ENCODE measurements at regions not wholly inside any gene's neighbourhood (a gene's known extent, or its start where the extent isn't known, plus 50 kb on each side); places are given as distances from the start of the nearest gene placed in this dataset.

DNA sequence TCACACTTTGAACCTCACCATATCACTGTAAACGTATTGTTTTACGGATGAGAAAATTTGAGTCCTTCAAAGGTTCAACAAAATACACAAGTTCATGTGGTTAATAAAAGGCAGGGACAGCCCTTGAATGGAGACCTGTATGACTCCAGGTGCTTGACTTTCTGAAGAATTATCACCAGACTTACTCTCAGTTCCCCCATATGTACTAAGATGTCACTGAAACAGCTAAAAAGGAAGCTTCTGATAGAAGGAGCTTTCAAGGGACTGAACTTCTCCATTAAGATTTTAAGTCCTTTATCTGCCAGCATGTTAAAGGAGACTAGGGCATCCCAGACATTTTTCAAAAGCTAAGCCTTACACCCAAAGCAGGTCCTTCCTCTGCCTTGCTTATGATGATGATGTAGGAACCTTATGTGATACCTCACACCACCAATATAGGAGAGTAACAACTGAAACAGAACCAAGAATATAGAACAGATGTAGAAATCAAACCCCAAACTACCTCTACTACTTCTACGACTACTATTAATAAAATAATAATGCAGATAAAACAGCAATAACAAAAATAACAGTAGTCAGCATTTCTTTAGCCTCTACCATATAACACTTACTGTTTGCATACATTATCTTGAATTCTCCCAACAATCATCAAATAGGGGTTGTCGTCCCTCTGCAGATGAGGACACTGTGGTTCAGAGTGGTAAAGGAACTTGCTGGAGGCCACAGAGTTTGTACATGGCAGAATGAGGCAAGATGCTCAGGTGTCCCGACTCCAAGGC lies 273.9 kb downstream of the ELAVL2 start:
- no peak for DNase-seq

DNA sequence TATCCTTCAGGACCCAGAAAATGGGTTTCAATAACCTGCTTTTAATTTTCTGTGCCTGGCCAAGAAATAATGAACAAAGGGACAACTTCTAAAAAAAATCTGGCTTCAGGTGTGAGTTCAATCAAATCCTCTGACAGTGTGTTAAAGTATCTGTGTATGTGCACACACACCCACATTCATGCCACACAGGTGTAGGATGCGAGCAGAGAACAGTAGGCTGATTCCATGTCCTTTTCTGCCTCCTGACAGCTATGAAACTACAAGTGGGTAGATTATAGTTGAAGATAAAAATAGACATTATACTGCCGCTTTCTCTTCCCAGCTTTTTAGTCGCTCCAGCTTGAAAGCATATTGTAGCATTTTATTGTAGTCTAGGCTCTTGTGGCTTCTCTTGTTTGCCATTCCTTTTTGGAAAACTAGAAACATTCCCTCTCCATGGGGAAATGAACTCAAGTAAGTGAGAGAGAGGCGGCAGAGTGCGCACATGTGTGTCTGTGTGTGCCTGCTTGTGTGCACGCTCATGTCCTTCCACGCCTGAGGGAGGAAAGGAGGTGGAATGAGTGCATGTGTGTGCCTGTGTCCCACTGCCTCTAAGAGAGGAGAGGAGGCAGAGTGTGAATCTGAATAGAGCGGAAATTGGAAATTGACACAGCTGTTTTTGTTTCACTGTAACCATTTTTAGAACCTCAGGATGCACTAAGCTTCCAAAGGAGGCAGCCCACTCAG lies 273.0 kb downstream of the ELAVL2 start:
- no peak for DNase-seq

DNA sequence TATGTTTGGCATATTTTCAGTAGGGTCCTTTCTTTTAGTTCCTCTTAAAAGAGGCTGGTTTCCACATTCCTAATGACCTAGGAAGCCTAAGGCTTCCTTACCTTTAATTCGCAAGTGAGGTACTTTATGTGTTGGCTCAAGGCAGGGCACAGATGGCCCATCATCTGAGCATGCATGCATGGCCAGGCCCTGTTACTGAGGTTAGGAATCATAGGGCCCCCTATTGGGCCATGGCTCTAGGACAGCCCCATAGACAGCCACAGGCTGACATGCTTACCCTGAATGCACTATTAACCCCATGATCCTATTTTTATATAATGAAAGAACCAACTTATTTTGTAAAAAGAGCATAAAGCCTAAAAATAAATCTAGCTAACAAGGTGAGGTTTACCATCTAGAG lies 271.4 kb downstream of the ELAVL2 start:
- DNase-seq = no peak

DNA sequence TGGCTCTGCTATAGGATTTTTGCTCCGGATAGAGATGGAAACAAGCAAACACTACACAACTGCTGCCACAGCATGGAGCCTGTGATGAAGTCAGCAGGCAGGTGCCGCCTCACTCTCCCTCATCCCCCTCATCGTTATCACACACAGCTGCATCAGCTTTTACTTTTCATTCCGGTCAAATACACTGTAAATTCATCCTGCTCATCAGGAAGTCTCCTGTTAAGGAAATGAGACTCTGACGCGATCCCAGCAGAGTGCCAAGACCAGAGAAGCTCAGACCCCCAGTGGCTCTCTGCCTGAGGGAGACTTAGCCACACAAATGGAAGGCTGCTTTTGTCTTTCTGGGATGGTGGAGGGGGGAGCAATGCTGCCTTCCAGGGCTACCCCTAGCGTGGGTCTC lies 270.2 kb downstream of the ELAVL2 start:
- DNase-seq = no peak

DNA sequence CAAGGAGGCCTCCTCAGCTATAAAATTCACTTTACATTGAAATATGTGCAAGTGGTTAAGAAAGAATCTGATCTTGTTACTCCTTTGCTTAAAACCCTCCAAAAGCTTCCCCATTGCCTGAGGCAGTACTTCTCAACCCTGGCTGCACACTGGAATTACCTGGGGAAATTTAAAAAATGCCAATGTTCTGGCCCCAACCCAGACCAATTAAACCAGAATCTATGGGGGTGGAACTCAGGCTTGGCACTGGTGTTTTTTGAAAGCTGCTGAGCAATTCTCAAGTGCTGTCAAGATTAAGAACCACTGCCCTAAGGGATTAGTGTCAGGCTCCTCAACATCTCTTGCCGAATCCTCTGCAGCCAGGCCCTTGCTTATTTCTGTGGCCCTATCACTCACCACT lies 269.6 kb downstream of the ELAVL2 start:
- DNase-seq = no peak

DNA sequence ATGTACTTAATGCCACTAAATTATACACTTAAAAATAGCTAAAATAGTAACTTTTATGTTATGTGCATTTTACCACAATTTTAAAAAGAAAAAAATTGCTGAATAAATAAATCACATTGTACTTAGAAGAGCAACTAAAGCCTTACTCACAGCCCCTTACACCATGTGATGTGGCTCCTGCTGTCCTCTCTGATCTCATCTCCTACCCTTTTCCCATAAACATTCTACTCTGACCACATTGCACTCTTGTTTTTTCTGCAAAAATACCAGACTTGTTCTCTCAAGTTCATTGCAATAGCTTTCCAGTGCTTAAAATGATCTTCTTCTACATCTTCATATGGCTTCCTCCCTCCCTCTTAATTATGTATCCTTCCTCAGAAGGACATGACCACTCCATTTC lies 268.4 kb downstream of the ELAVL2 start:
- DNase-seq = no peak

DNA sequence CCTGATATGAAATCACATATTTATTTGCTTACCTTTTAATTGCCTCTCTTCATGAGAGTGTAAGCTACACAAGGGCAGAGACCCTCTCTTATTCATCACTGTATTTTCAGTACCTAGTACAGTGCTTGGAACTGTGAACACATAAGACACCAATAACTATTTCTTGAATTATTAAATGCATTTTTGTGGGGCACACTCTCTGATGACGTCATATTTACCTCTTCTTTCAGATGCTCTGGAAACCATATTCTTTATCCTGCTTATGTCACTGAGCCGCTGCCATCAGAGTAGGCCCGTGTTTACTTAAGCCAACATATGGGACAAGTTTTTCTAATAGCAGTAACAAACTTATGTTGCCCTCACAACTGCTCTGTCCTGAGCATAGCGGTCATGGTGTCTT lies 266.5 kb downstream of the ELAVL2 start:
- no peak for DNase-seq

DNA sequence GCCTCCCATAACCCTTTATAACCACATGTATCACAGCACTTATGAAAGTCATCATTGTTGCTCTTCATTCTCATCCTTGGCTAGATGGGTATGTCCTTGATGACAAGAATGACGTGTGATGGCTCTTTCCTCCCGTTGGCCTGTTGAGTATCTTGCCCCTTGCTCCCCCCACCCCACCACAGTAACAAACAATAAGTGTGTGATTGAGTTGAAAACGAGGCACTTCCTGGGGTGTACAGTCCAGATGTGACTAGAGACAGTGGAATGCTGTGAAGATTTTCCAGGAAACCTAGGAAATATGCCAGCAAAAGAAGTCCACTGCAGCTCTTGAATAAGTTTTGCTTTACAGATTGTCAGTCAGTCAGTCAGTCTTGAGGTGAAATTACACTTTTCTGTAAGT lies 262.5 kb downstream of the ELAVL2 start:
- DNase-seq = no peak

DNA sequence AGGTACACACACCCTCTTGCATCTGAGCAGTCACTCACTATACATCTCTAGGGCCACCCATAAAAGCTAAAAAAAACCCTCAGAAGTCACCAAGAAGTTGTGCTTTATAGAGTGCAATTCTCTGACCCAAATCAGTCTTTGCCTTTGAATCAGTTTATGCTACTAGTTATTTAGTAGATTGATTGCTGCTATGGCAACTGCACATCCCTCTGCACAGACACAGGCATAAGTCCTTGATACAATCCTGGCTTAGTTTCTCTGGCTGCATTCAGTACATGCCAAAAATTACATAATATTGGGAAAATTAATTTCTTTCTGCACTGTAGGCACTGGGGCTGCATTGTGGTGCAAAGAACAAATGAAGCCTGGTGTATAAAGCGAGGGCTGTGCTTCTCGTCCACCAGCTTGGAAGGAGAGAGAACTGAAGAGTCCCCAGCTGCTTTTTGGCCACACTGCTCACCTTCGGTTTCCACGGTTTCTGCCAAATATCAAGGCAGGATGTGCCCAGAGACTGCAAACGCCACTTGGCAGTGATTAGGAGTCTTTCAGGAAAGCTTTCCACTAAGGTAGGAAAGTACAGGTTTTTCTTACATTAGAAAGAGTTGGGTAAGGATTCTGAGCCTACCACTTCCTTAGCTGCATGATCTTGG lies 258.4 kb downstream of the ELAVL2 start:
- no peak for DNase-seq

DNA sequence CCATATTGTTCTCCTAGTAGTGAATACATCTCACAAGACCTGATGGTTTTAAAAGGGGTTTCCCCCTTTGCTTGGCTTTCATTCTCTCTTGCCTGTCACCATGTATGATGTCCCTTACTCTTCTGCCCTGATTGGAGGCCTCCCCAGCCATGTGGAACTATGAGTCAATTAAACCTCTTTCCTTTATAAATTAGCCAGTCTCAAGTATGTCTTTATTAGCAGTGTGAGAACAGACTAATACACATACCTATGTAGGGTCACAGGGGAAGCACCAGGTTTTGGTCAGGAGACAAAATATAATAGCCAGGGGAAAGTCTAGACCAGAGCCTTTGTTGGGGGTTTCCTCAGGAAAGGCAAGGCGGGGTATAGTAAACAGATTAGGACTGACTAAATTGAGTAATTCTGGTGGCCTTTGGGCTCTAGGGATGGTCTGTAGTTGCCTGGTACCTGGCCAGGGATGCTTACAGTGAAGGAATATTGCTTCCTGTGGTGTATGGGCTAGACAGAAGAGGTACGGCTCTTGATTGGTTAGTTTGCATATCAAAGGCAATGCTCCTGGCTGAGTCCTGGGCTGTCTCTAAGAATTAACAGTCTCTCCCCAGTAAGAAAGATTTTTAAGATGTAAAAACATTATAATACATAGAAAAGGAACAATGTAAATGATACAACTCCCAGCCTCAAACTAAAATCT lies 254.5 kb downstream of the ELAVL2 start:
- no peak for DNase-seq

DNA sequence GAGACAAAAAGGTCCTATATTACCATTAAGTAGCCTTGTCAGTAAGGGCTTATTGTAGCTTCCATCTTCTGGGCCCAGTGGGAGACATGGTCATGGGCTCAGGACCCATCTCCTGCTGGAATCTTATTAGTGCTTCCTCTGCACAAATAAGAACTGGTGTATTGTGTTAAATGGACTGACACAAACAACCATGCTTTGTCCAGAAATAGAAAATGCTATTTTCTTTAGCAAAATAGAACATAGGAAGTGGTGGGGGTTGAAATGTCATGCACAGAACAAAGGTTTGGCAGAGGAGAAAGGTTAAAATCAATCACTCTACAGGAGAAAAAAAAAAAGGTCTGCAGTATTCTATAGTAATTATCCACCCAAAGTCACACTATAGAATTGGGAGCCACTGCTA lies 252.2 kb downstream of the ELAVL2 start:
- DNase-seq = no peak

DNA sequence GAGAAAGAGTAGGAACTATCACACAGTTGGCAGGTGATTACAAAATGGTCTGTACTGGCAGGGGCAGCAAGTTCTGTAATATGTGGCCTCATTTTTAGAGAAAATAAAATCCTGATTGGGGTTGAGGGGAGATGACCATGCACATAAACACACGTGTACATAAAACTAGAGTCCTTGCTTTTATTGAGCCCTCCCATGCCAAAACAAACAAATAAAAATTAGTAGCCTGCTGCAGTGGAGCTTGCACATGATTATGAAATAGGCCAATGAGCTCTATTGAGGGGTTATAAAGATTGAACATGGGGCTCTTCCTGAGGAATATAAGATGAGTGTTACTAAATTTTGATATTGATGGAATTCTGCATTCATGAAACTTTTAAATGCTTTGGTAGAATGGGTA lies 248.4 kb downstream of the ELAVL2 start:
- DNase-seq = no peak

DNA sequence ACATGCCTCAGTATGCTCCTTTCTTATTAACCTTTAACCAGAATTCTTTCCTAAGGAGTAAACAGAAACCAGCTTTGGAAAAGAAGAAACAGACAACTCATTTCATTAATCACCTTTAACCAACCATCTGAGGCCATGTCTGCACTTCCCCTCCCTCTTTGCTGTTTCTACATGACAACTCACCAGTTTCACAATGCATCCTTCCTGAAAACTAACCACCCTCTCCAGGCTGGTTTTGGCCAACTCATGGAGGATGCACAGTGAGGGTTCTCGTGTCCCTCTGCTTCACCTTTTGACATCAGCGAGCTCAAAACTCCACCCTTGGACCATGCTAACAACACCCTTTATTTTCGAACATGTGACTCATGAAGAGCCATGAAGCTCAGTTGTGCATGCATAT lies 244.1 kb downstream of the ELAVL2 start:
- DNase-seq = no peak

DNA sequence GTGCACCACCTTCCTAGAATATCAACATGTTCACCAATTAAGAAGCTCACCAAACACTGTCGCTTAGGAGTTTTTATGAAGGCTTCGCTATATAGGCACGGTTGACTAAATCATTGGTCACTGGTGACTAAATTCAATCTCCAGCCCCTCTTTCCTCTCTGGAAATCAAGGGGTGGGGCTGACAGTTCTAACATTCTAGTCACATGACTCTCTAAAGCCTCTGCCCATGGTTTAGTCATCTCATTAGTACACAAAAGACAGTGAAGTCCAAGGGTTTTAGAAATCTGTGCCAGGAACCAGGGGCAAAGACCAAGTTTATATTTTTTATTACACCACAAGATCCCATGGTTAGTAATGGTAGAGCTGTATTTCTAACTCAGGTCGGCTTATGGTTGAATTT lies 243.2 kb downstream of the ELAVL2 start:
- DNase-seq = no peak

DNA sequence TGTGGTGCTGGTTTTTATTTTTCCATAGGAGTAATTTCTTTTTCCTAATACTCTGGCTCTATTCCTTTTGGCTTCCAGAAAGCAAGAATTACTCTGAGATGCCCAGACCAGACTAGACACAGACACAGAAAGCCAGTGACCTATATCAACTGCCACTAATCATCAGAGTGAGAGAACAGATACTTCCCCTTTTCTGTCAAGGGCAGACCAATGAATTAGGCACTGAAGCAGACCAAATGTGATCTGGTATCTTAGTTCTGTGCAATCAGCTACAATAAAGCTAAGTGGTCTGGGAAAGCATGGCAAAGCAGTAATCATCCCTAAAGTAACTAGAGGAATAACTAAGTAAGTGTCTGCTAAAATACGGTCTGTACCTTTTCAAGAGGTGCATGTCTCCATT lies 239.1 kb downstream of the ELAVL2 start:
- no peak for DNase-seq

DNA sequence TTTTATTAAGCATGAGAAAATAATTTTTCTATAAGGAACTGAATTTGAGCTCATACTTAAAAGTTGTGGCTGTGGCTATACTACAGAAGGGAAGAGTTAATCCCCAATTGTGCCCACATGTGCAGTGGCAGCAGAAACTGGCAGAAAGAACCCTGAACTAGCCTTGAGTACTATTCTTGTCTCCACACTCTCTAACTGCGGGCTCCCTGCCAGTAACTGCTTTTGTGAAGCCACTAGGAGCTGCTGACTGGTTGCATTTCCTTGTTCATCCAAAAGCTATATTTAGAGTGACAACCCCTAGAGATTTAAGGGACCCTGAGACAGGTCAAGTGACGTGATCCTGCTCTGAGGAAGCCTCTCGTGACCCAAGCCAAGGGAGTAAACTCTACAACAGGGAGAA lies 238.6 kb downstream of the ELAVL2 start:
- no peak for DNase-seq

DNA sequence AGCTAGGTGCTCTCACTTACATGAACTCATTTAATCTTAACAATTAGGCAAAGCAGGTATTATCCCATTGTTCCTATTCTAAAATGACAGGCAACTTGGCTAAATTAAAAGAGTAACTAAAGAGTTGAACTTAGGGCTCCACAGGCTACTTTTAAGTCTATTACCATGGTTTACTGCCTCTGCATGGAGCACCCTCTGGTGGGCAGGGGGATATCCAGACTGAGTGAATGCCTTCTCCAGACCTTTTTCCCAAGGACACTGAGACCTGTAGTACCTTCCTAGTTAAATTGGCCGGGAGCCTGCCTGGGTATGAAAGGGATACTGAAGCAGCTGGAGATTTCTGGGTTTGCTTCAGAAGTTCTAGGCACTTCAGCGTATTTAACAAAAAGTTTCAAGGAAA lies 238.1 kb downstream of the ELAVL2 start:
- no peak for DNase-seq

DNA sequence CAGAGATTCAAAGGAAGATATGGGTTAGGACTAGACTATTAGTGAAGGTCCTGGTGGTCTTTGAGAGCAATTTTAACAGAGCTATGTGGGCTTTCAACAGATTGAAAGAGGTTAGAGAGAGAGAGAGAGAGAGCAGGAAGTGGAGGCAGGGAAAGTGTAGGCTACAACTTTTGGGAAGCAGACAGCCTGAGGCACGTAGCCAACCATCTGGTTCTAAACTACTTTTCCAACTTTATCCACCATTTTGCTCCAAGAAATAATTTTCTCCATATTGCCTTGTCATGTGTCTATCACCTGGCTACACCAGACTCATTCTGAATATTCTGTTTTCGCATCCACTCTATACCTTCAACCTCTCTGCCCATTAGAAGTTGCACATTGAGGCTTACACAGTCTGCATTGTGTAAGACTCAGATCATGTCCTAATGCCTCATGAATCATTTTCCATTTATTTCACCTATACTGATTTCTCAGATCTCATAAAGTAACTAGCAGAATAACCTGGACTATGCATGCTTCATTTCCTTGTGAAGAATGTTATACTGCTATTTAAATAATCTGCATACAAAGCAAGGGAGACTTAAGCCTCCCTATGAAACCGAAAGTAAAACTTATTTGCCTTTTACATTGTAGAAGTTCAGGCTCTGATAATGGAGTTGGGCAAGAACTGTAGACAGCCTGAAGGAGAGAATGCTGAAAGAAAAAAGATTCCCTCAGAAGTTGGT lies 235.6 kb downstream of the ELAVL2 start:
- no peak for DNase-seq

DNA sequence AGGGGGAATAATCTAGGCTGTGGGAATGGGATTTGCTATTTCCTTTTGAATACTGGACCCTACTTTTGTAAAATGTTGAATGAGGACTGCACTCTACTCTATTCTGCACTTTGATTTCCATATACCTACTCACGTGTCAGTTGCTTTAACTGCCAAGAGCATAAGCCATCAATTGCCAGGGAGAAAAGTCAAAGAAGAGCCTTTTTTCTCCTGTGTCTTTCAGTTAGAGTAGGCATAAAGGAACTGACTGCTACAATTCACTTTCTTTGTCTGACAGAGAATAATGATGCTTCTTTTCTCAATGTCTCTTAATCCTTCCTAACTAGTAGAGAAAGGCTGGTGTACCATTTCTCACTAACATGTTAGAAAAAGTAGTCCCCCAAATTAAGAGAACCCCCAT lies 231.6 kb downstream of the ELAVL2 start:
- no peak for DNase-seq

DNA sequence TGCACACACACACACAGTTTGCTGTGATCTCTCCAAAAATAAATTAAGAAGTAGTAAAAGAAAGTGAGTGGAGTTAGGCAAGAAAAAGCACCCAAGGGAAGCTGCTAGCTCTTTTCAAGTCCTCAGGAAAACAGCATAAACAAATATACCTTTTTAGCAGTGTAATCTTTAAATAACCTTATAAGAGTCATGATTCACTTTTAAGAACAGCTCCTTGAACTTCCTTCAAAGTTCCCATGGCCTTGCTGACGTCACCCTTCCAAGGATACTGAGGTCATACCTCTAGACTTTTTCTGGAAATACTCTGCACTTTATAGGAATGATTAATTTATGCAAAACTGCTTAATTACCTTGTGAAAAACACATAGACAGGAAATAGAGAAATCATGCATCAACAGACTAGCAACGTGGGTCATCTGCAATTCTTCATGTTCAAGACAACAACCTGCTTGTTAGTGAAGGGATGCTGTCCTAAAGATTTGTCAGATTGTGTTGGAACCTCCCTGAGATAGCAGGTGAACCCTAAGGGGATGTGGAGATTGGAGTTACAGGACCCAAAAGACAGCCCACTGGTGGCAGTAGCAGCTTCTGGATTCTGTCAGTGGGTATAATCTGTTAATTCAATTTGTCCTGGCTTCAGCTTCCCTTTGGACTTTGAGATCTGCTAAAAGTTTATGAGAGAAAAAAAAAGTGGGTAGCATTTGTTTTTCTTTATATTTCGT lies 229.0 kb downstream of the ELAVL2 start:
- DNase-seq = no peak

DNA sequence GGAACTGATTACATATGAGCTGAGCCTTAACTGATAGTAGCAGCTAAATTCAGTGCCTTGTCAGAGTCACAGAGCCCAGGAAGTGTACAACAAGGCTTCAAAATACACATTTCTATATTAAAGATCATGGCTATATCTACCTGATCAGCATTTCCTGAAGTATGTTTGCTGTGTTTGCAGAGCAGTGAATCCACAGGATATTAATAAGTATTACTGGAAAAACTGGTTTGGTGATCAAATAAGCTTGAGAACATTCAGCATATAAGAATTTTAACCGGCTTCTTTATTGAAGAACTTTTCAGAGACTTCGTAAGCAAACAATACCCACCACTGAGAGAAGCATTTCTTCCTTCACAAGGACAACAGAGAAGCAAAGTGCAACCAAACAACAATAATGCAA lies 227.0 kb downstream of the ELAVL2 start:
- no peak for DNase-seq

DNA sequence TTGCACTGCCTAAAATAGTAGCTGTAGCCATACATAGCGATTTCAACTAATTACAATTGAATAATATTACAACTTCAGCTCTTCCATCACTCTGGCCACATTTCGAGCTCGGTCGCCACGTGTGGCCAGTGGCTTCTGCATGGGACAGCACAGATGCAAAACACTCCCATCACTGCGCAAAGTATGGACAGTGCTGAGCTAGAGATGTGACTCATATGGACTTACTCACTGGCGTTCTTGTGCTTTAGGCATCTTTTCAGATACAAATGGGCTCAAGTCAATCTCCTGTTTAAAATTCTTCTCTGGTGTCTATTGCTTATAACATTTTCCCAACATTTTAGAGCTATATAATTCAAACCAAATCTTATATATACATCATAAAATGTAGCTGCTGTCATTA lies 222.7 kb downstream of the ELAVL2 start:
- DNase-seq = no peak

Data from activated CD4-positive, alpha-beta T cell treated with anti-CD3 and anti-CD28 coated beads, Interleukin-10, Interleukin-2, amounts not matched to agents 100 ng/mL and 50 ng/mL, durations not matched to agents 16 hours and 8 hours (primary cell).